A673 (cell line): ENCODE measurements at regions not wholly inside any gene's neighbourhood (a gene's known extent, or its start where the extent isn't known, plus 50 kb on each side); places are given as distances from the start of the nearest gene placed in this dataset.

Experiments used
- BruUV-seq: library from RNA; stranded (reverse); fragments of 400-500 nt; replicated peaks from 2 replicates; lab custom pipeline; 2021; lab: Mats Ljungman, UMichigan
- CTCF ChIA-PET: fragments of 300-600 bp; sonication (Branson Sonifier 250); formaldehyde crosslinking; loops from one replicate; lab custom pipeline; 2022; ENCODE audit warnings: antibody characterized with exemption; lab: Charles Lee
- POLR2A ChIA-PET: fragments of 300-600 bp; sonication (Branson Sonifier 250); formaldehyde crosslinking; loops from one replicate; lab custom pipeline; 2022; ENCODE audit warnings: antibody characterized with exemption; ENCODE audit not compliant: low non-redundant PET; lab: Charles Lee
- DNase-seq: peaks from one replicate; pipeline ENCODE4 v3.0.0-alpha.2; 2015; ENCODE audit warnings: low spot score
- H3K27ac ChIP-seq: fragments of 200-600 bp; sonication (generic); 2 replicates; pipeline ENCODE4 v1.5.1; 2016; ENCODE audit warnings: mixed run types, low read depth, mild to moderate bottlenecking, mixed read lengths, antibody characterized with exemption, low read length; ENCODE audit not compliant: poor library complexity, severe bottlenecking
- H3K27me3 ChIP-seq: fragments of 200-600 bp; sonication (generic); replicated peaks from 2 replicates; pipeline ENCODE4 v1.6.1; 2017; ENCODE audit warnings: mixed run types, low read depth, mild to moderate bottlenecking, mixed read lengths, antibody characterized with exemption, low read length; ENCODE audit not compliant: insufficient read depth, poor library complexity
- H3K36me3 ChIP-seq: fragments of 200-600 bp; sonication (generic); 2 replicates; pipeline ENCODE4 v1.6.1; 2016; ENCODE audit warnings: mixed run types, mild to moderate bottlenecking, mixed read lengths, antibody characterized with exemption, low read length; ENCODE audit not compliant: insufficient read depth, poor library complexity, severe bottlenecking
- H3K4me1 ChIP-seq: fragments of 200-600 bp; sonication (generic); 2 replicates; pipeline ENCODE4 v1.6.1; 2017; ENCODE audit warnings: mixed run types, mild to moderate bottlenecking, mixed read lengths, antibody characterized with exemption, low read length; ENCODE audit not compliant: insufficient read depth, poor library complexity, severe bottlenecking
- H3K4me3 ChIP-seq: fragments of 200-600 bp; sonication (generic); 2 replicates; pipeline ENCODE4 v1.5.1; 2016; ENCODE audit warnings: low read depth, mixed run types, mild to moderate bottlenecking, mixed read lengths, low read length; ENCODE audit not compliant: poor library complexity, severe bottlenecking
- H3K9me3 ChIP-seq: fragments of 200-600 bp; sonication (generic); 2 replicates; pipeline ENCODE4 v1.6.1; 2016; ENCODE audit warnings: mixed run types, low read depth, mild to moderate bottlenecking, mixed read lengths, antibody characterized with exemption, low read length; ENCODE audit not compliant: poor library complexity, severe bottlenecking
- EZH2 ChIP-seq: fragments of 200-600 bp; sonication (generic); IDR thresholded peaks from 2 replicates; pipeline ENCODE4 v1.6.1; 2017; ENCODE audit warnings: borderline replicate concordance, low read depth, mild to moderate bottlenecking, mixed read lengths, antibody characterized with exemption, low read length; ENCODE audit not compliant: poor library complexity, severe bottlenecking
- intact Hi-C: fragments of 100-400 bp; cut with micrococcal nuclease; formaldehyde crosslinking; loops from one replicate; pipeline ENCODE4 v1.10.0; 2022; ENCODE audit not compliant: unreplicated experiment
- TF ChIP-seq, protein P1 (sequence below): fragments of 300-800, 200-600 bp; sonication (generic); conservative IDR thresholded peaks from 2 replicates; pipeline ENCODE4 v1.5.1; 2017; ENCODE audit warnings: low read depth, mild to moderate bottlenecking, antibody characterized with exemption, low read length, moderate library complexity, mixed read lengths

DNA sequence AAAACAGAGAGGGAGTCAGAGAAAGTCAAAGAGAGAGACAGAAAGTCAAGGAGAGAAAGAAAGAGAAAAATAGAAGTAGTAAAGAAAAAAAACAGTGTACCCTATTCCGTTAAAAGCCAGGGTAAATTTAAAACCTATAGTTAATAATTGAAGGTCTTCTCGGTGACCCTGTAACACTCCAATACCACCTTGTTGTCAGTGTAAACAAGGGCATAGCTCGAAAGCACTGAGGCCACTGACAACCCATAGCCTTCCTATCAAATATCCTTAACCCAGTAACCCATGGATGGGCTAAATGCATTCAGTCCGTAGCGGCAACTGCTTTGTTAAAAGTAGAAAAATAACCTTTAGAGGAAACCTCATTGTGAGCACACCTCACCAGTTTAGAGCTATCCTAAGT is 100.4 kb downstream of the ZNF467 start:
- no peak for DNase-seq
- BruUV-seq: no TSS peak
- no peaks in the 10 kb centered on the region for H3K27me3 ChIP-seq
- H3K27ac ChIP-seq: no peak overlapping the region
- intact Hi-C loops: no loop called here
- peaks cover 14% of the 10 kb centered on the region for H3K4me1 ChIP-seq
- CTCF ChIA-PET: no interaction called here
- POLR2A ChIA-PET: no interaction called here
- H3K9me3 ChIP-seq: no peaks in the 10 kb centered on the region
- no peak overlapping the region for H3K4me3 ChIP-seq
- TF ChIP-seq, protein P1, sequence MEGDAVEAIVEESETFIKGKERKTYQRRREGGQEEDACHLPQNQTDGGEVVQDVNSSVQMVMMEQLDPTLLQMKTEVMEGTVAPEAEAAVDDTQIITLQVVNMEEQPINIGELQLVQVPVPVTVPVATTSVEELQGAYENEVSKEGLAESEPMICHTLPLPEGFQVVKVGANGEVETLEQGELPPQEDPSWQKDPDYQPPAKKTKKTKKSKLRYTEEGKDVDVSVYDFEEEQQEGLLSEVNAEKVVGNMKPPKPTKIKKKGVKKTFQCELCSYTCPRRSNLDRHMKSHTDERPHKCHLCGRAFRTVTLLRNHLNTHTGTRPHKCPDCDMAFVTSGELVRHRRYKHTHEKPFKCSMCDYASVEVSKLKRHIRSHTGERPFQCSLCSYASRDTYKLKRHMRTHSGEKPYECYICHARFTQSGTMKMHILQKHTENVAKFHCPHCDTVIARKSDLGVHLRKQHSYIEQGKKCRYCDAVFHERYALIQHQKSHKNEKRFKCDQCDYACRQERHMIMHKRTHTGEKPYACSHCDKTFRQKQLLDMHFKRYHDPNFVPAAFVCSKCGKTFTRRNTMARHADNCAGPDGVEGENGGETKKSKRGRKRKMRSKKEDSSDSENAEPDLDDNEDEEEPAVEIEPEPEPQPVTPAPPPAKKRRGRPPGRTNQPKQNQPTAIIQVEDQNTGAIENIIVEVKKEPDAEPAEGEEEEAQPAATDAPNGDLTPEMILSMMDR: no peak
- no peak for TF ChIP-seq EZH2
- no peaks in the 10 kb centered on the region for H3K36me3 ChIP-seq

DNA sequence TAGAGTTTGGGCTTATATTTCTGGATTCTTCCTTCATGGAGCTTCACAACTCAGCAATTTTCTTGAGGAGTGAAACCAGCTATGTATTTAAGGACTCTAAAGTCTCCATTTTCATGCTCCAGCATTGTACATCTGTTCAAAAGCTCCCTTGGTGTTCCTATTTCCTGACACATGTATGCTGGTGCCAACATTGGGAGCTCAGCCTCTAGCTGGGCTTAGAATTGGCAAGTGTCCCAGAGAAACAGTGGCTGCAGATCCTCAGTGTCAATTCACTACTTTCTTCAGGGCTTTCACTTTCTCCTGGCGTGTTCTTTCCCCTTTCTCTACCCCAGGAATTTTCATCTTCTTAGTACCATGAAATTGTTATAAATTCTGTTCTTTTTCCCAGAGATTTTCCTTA is 103.1 kb downstream of the ZNF467 start:
- ChIA-PET CTCF (interaction anchor here (1.0 kb wide), 1 partner anchor 72 kb away, joined by 8 read pairs; no protein-coding TSS in a partner anchor), POLR2A (interaction anchor here (0.8 kb wide), 1 partner anchor 71 kb away, joined by 6 read pairs; no protein-coding TSS in a partner anchor)
- H3K36me3 ChIP-seq: no peaks in the 10 kb centered on the region
- no peak overlapping the region for H3K27ac ChIP-seq
- H3K4me3 ChIP-seq: no peak overlapping the region
- H3K9me3 ChIP-seq: no peaks in the 10 kb centered on the region
- no TSS peak for BruUV-seq
- peaks cover 14% of the 10 kb centered on the region for H3K4me1 ChIP-seq
- DNase-seq: peak; percentile 71
- TF ChIP-seq EZH2: no peak
- TF ChIP-seq, protein P1: no peak
- intact Hi-C loops: no loop called here
- H3K27me3 ChIP-seq: no peaks in the 10 kb centered on the region

DNA sequence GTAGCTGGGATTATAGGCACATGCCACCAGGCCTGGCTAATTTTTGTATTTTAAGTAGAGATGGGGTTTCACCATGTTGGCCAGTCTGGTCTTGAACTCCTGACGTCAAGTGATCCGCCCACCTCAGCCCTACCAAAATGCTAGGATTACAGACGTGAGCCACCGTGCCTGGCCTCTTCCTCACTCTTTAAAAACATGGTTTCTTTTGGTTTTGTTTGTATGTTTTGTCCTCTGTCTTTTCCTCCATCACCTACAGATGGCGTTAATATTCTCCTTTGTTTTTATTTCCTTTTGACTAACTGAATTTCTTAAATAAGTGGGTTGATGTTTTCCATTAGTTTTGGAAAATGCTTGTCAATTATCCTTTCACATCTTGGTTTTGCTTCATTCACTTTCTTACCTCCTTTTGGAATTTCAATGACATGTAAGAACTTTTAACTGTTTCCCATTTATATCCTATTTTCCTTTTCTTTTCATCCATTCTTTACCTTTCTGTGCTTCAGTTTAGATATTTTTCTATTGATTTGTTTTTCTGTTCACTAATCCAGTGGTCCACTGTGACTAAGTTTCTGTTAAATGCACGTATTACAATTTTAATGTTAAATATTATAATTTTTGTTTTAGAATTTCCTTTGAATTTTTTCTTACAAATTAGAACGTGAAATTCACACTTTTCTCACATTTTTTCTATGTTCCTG is 104.1 kb downstream of the ZNF467 start:
- DNase-seq: peak; percentile 33
- intact Hi-C loops: no loop called here
- no peak overlapping the region for H3K27ac ChIP-seq
- peaks cover 14% of the 10 kb centered on the region for H3K4me1 ChIP-seq
- H3K4me3 ChIP-seq: no peak overlapping the region
- no peaks in the 10 kb centered on the region for H3K27me3 ChIP-seq
- H3K9me3 ChIP-seq: no peaks in the 10 kb centered on the region
- BruUV-seq: no TSS peak
- TF ChIP-seq, protein P1: peak; percentile 53
- no peak for TF ChIP-seq EZH2
- ChIA-PET CTCF (no interaction called here), POLR2A (no interaction called here)
- H3K36me3 ChIP-seq: no peaks in the 10 kb centered on the region
